ENCODE measurements at regions not wholly inside any gene's neighbourhood (a gene's known extent, or its start where the extent isn't known, plus 50 kb on each side); places are given as distances from the start of the nearest gene placed in this dataset.

DNA sequence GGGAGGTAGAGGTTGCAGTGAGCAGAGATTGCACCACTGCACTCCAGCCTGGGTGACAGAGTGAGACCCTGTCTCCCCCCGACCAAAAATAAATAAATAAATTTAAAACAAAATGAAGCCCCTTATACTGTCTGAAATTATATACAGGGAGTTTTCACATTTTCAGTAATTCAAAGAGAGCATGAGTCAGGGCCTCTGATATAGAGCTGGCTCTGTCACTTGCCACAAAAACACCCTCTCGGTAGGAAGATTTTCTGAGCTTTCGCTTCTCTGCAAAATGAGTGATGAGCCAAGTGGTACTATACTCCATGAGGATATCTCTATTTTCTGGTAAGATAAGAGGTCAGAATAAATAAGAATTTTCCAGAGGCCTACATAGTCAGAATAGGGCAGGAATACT is 462.9 kb downstream of the COG6 start:
- peaks cover 11% of the 10 kb centered on the region for H3K4me1 Mint-ChIP-seq
- Histone ChIP-seq H3K4me3 (no peak overlapping the region), H3K9ac (no peak overlapping the region), H3K79me2 (ENCODE audit: low read depth) (no peaks in the 10 kb centered on the region), H3K9me3 (ENCODE audit: low read depth) (no peaks in the 10 kb centered on the region), H4K20me1 (ENCODE audit: low read depth) (no peaks in the 10 kb centered on the region), H3K27me3 (no peaks in the 10 kb centered on the region), H2AFZ (replicated peaks) (no peak overlapping the region), H3K4me1 (no peaks in the 10 kb centered on the region), H3K4me2 (no peak overlapping the region), H3K36me3 (no peaks in the 10 kb centered on the region), H3F3A (ENCODE audit: low read depth) (no peaks in the 10 kb centered on the region), H3K27ac (no peak overlapping the region)
- no peak overlapping the region for H3K27ac Mint-ChIP-seq
- H3K9me3 Mint-ChIP-seq: peaks cover 8% of the 10 kb centered on the region
- H3K4me3 Mint-ChIP-seq: no peak overlapping the region
- H3K27me3 Mint-ChIP-seq (ENCODE audit: insufficient read depth, low read depth): no peaks in the 10 kb centered on the region
- no peak for DNase-seq (ENCODE audit: low spot score)
- H3K36me3 Mint-ChIP-seq: no peaks in the 10 kb centered on the region
- TF ChIP-seq EZH2 (IDR thresholded peaks at IDR 0.05) (no peak), EZH2phosphoT487 (IDR thresholded peaks at IDR 0.05) (no peak)
- TF ChIP-seq, protein P1, sequence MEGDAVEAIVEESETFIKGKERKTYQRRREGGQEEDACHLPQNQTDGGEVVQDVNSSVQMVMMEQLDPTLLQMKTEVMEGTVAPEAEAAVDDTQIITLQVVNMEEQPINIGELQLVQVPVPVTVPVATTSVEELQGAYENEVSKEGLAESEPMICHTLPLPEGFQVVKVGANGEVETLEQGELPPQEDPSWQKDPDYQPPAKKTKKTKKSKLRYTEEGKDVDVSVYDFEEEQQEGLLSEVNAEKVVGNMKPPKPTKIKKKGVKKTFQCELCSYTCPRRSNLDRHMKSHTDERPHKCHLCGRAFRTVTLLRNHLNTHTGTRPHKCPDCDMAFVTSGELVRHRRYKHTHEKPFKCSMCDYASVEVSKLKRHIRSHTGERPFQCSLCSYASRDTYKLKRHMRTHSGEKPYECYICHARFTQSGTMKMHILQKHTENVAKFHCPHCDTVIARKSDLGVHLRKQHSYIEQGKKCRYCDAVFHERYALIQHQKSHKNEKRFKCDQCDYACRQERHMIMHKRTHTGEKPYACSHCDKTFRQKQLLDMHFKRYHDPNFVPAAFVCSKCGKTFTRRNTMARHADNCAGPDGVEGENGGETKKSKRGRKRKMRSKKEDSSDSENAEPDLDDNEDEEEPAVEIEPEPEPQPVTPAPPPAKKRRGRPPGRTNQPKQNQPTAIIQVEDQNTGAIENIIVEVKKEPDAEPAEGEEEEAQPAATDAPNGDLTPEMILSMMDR (IDR thresholded peaks at IDR 0.05): no peak

DNA sequence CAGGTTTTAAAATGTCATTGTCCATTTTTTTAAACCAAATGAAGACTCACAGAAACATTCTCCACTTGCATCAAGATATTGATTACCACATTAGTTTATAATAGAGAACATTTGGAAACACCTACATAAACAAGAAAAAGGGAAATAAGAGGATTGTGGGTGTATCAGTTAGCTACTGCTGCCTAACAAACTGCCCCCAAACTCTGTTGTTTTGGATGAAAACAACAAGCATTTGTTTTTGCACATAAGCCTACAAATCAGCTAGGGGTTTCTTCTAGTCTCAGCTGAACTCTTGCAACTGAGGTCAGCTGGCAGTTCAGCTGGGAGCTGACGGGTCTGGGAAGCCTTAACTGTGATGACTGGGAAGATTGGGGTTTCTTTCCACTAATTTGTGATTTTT is 464.4 kb downstream of the COG6 start:
- H3K4me1 Mint-ChIP-seq: peaks cover 21% of the 10 kb centered on the region
- Histone ChIP-seq H3F3A (ENCODE audit: low read depth) (no peaks in the 10 kb centered on the region), H3K9me3 (ENCODE audit: low read depth) (no peaks in the 10 kb centered on the region), H2AFZ (replicated peaks) (no peak overlapping the region), H3K79me2 (ENCODE audit: low read depth) (no peaks in the 10 kb centered on the region), H4K20me1 (ENCODE audit: low read depth) (no peaks in the 10 kb centered on the region), H3K4me2 (no peak overlapping the region), H3K4me1 (no peaks in the 10 kb centered on the region), H3K36me3 (no peaks in the 10 kb centered on the region), H3K9ac (no peak overlapping the region), H3K4me3 (no peak overlapping the region), H3K27me3 (no peaks in the 10 kb centered on the region), H3K27ac (no peak overlapping the region)
- H3K36me3 Mint-ChIP-seq: no peaks in the 10 kb centered on the region
- H3K27me3 Mint-ChIP-seq (ENCODE audit: insufficient read depth, low read depth): no peaks in the 10 kb centered on the region
- no peak overlapping the region for H3K4me3 Mint-ChIP-seq
- TF ChIP-seq EZH2 (IDR thresholded peaks at IDR 0.05) (no peak), EZH2phosphoT487 (IDR thresholded peaks at IDR 0.05) (no peak)
- TF ChIP-seq, protein P1 (IDR thresholded peaks at IDR 0.05): no peak
- no peak overlapping the region for H3K27ac Mint-ChIP-seq
- no peak for DNase-seq (ENCODE audit: low spot score)
- peaks cover 8% of the 10 kb centered on the region for H3K9me3 Mint-ChIP-seq

DNA sequence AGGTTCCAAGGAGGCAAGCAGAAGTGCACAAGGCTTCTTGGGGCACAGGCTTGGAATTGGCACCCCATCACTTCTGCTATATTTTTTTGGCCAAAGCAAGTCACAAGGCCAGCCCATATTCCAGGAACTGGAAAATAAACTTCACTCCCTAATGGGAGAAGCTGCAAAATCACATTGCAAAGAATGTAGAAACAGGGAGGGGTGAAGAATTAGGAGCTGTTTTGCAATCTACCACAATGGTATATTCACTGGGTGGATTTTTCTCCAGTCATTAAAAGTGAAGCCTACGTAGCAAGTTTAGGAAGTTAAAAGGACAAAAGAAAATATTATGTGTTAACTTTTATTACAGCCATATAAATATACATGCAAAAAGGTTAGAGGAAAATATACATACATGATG is 464.8 kb downstream of the COG6 start:
- Histone ChIP-seq H3K79me2 (ENCODE audit: low read depth) (no peaks in the 10 kb centered on the region), H4K20me1 (ENCODE audit: low read depth) (no peaks in the 10 kb centered on the region), H3K27ac (no peak overlapping the region), H2AFZ (replicated peaks) (no peak overlapping the region), H3K4me1 (no peaks in the 10 kb centered on the region), H3K36me3 (no peaks in the 10 kb centered on the region), H3K4me3 (no peak overlapping the region), H3K9ac (no peak overlapping the region), H3F3A (ENCODE audit: low read depth) (no peaks in the 10 kb centered on the region), H3K9me3 (ENCODE audit: low read depth) (no peaks in the 10 kb centered on the region), H3K4me2 (no peak overlapping the region), H3K27me3 (no peaks in the 10 kb centered on the region)
- Mint-ChIP-seq H3K4me3 (no peak overlapping the region), H3K9me3 (peaks cover 8% of the 10 kb centered on the region), H3K36me3 (no peaks in the 10 kb centered on the region), H3K4me1 (peaks cover 21% of the 10 kb centered on the region), H3K27me3 (ENCODE audit: insufficient read depth, low read depth) (no peaks in the 10 kb centered on the region), H3K27ac (no peak overlapping the region)
- DNase-seq (ENCODE audit: low spot score): no peak
- TF ChIP-seq EZH2 (IDR thresholded peaks at IDR 0.05) (no peak), EZH2phosphoT487 (IDR thresholded peaks at IDR 0.05) (no peak)
- TF ChIP-seq, protein P1 (IDR thresholded peaks at IDR 0.05): no peak
